HG02610 (cell line): ENCODE measurements at regions not wholly inside any gene's neighbourhood (a gene's known extent, or its start where the extent isn't known, plus 50 kb on each side); places are given as distances from the start of the nearest gene placed in this dataset.
"Not testable (repeated sequence)": the region's sequence is repeated elsewhere in the genome, so short reads cannot be mapped to it uniquely, and the experiment has no call there.

Experiments used
- ATAC-seq: cut with Tn5 transposase; IDR thresholded peaks from one replicate; pipeline ENCODE4 v1.9.1; 2021; ENCODE audit warnings: mild to moderate bottlenecking, moderate library complexity; ENCODE audit not compliant: unreplicated experiment

DNA sequence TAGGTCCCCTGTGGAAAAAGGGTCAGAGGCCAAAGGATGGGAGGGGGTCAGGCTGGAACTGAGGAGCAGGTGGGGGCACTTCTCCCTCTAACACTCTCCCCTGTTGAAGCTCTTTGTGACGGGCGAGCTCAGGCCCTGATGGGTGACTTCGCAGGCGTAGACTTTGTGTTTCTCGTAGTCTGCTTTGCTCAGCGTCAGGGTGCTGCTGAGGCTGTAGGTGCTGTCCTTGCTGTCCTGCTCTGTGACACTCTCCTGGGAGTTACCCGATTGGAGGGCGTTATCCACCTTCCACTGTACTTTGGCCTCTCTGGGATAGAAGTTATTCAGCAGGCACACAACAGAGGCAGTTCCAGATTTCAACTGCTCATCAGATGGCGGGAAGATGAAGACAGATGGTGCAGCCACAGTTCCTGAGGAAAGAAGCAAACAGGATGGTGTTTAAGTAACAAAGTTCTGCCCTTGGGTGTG, 165.8 kb downstream of the RPIA start:
- ATAC-seq, result no peak

DNA sequence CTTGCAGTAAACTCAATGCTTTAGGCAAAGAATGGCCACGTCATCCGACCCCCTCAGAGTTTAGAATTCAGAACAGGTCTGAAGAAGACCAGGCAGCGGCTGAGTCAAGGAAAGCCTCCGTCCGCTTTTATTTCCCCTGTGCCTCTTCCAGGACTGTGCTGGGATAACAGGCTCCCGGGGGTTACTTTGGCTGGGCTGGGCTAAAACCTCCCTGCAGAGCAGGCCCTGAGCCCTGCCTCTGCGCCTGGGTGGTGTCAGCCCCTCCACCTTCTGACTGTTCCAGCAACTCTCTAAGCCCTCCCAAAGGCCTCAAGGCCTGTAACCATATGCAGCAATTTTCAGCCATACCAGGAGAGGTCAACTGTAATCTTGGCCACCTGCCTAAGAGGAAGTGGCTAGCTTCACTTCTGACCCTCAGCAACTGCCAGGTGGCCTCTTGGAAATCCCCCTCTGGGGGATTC, 166.5 kb downstream of the RPIA start:
- peak; percentile 41 for ATAC-seq

DNA sequence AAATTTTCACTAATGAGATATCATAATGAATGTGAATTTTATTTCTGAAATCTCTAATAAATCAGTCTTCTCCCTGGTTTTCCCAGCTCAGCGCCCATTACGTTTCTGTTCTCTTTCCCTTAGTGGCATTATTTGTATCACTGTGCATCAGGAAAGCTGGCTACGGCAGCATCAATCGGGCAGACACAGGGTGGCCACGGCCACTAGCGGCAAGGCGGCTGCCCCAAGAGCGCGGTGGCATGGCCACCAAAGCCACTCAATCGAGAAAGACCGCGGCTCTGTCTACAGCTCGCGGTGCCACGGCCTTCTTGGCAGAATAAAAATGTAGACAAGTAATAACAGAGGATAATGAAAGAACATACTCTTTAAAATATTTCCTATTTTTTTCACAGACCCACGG, 168.0 kb downstream of the RPIA start:
- no peak for ATAC-seq

DNA sequence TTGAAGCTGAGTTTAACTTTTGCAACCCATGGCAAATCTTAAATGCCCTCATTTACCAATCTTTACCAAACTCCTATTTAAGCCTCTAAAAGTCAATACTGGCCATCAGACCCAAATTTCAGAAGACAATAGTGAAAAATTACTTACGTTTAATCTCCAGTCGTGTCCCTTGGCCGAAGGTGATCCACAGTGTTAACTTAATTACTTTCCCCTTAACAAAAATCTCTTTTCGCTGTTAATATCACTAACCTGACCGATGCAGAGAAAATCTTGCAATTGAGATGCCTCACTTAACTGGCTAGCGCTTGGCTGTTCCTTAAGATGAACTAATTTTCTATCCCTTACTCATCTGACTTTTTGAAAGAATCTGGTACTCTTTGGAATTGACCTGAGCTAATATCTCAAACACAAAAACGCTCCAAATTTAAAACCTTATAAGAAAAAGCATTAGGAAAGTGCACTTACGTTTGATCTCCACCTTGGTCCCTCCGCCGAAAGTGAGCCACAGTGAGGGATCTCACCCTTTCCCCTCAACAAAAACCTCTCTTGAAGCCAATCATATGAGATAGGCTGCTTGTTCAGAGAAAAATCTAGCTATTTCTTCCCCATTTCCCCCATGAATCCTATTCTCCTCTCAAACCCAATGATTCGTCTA, 169.1 kb downstream of the RPIA start:
- ATAC-seq, result no peak

DNA sequence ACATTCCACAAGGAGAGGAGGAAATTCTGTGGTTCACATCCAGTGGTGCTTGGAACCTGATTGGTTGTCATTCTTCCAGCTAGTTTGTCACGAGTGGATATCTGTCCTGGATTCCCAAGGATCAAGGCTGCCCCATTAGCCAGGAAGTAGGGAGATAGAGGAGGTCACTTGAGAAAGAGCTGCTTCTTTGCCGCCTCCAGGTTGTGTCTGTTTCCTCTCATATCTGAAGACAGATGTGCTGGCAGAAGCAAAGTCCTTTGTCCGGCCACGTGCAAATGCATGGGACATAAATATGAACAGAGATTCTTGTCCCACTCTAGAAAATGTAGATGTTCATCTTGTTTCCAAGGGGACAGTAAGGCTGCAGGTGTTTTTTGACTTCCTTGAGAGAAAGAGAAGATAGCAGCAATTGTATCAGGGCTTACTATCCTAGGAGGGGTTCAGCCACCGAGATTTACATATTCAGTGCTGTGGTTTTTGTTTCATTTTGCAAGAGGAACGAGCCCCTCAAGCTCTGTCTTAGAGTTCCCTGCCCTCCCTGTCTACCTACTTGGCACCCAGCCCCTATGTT, 174.4 kb downstream of the RPIA start:
- ATAC-seq, result peak; percentile 64

DNA sequence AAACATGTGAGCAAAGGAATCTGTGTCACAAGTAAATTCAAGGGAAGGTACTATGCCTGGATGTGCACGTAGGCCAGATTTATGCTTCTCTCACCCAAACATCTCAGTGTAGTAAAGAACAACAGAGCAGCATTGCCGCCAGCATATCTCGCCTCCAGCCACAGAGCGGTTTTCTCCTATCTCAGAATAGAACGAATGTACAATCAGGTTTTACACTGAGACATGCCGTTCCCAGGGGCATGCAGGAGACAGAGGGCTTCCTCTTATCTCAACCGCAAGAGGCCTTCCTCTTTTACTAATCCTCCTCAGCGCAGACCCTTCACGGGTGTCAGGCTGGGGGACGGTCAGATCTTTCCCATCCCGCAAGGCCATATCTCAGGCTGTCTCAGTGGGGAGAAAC, 175.3 kb downstream of the RPIA start:
- ATAC-seq, result no peak

DNA sequence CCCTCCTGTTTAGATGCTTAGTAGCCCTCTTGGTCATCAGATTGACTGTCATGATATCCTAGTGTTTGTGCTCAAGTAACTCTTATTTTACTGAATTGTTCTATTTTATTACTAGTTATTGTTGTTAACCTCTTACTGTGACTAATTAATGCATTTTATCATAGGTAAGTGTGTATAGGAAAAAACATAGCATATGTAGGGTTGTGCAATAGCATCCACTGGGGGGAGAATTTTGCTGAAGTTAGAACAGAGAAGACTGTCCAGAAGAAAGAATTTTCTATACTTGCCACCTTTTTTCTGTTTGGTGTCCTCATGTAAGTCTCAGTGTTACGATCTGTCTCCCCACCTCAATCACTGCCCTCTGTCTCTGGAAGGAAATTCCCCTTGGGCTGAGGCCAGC, 177.4 kb downstream of the RPIA start:
- ATAC-seq, result no peak

DNA sequence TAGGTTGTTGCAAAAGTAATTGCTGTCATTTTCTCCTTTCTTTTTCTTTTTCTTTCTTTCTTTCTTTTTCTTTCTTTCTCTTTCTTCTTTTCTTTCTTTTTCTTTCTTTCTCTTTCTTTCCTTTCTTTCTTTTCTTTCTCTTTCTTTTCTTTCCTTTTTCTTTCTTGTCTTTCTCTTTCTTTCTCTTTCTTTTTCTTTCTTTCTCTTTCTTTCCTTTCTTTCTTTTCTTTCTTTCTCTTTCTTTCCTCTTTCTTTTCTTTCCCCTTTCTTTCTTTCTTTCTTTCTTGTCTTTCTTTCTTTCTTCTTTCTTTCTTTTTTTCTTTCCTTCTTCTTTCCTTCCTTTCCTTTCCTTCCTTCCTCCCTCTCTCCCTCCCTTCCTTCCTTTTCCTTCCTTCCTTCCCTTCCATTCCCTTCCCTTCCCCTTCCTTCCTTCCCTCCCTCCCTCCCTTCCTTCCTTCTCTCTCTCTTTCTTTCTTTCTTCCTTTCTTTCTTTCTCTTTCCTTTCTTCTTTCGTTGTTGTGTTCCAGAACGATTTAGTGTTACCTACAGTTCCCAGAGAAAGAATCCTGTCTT, 178.9 kb downstream of the RPIA start:
- ATAC-seq, result no peak

DNA sequence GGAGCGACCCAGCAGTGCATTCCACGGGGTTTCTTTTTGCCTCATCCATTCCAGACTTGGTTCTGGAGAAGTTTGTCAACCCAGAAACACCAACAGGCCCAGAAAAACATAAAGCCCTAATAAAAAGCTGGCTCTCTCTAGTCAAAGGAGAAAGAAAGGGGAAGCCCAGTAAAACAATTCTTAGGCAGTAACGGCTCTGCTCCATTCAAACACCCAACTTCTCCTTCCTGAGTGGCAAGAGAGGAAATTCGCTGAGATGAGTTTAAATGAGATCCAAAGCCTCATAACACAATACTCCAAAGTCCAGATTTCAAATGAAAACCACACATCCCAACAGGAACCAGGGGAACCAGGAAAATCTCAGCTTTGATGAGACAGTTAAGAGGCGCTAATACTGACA, 179.9 kb downstream of the RPIA start:
- ATAC-seq, result no peak

DNA sequence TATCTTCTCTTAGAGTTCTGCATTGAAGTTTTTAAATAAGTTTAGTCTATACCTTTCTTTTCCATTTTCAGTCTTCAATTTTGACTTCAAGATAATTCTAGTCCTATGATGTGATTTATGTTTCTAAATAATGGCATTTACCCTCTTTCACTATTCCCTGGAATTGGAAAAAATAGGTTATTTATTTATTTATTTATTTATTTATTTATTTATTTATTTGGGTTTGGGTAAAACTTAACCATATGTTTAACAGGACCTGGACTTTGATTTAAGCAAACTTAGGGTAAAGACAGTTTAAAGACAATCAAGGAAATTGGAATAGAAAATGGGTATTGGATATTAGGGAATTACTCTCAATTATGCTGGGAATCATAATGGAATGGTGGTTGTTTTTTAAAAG, 182.1 kb downstream of the RPIA start:
- ATAC-seq, result no peak

DNA sequence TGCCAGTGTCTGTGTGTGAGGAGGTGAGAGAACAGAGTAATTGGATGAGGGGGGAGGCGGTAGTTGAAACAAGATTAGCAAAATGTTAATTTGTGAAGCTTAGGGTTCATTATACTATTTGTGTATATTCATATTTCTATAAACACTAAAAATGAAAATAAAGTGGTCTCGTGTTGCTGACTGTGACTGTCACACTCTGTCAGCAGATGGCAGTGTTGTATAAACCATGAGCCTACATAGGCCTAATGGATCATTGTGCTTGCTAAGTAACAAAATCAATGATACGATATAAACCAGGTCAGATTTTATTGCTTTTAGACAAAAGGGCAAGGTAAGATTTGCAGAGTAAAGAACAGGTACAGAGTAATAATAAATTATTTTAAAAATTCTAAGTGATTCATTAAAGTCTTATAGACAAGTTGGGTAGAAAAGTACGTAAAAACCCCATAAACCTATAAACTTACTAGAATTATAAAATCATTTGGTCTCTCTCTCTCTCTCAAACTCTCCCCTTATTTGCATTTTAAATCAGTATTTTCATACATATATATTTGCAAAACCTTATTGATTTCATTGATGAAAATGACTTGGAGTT, 182.7 kb downstream of the RPIA start:
- no peak for ATAC-seq

DNA sequence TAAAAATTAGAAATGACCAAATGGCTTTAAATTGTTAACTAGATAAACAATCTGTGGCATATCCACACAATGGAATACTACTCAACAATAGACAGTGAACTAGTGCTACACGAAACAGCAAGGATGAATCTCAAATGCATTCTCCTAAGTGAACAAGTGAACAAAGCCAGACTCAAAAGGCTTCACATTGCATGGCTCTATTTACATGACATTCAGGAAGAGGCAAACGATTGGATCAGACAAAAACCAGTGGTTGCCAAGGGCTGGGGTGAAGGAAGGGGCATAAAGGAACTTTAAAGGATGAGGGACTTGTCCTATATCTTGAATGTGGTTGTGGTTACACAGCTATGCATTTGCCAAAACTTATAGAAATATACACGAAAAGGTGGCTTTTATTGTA, 184.3 kb downstream of the RPIA start:
- ATAC-seq, result no peak

DNA sequence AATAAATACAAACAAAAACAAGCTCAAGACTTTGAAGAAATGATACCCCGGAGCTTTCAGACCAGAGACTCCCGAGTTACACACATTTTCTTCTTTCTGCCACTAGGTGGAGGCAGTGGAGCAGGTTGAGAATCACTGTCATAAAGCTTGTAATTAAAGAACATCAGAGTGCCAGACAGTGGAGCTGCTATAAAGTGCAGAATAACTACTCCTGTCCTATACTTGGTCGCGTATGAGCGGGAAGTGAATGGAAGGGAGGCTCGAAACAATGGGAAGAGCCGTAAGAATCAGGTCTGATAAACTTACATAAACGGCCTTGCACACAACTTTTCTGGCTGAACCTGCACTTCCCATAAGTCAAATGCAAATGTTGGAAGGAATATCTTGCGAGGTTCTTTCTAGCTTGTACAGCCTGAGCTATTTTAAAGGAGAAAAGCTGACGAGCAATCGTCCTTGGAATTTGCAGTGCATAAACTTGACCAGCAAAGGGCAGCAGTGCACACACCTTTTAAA, 189.0 kb downstream of the RPIA start:
- ATAC-seq, result peak; percentile 46

DNA sequence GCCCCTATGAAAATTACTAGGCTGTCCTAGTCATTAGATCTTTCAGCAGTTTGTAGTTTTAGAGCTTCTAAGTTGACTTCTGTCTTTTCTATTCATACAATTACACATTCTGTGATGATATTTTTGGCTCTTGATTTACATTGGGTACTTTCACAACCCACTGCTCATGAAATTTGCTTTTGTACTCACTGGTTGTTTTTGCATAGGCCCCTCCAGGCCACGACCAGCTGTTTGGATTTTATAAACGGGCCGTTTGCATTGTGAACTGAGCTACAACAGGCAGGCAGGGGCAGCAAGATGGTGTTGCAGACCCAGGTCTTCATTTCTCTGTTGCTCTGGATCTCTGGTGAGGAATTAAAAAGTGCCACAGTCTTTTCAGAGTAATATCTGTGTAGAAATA, 193.8 kb downstream of the RPIA start:
- ATAC-seq, result peak; percentile 76

DNA sequence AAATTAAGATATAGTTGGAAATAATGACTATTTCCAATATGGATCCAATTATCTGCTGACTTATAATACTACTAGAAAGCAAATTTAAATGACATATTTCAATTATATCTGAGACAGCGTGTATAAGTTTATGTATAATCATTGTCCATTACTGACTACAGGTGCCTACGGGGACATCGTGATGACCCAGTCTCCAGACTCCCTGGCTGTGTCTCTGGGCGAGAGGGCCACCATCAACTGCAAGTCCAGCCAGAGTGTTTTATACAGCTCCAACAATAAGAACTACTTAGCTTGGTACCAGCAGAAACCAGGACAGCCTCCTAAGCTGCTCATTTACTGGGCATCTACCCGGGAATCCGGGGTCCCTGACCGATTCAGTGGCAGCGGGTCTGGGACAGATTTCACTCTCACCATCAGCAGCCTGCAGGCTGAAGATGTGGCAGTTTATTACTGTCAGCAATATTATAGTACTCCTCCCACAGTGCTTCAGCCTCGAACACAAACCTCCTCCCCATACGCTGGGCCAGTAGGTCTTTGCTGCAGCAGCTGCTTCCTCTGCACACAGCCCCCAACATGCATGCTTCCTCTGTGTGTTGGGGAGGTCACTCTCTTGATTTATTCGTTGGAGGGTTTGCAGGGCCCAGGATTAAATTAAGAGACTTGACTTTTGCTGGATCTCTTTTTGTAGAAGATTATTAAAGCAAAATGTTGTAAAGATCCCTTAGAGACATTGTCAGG, 194.4 kb downstream of the RPIA start:
- ATAC-seq, result no peak

DNA sequence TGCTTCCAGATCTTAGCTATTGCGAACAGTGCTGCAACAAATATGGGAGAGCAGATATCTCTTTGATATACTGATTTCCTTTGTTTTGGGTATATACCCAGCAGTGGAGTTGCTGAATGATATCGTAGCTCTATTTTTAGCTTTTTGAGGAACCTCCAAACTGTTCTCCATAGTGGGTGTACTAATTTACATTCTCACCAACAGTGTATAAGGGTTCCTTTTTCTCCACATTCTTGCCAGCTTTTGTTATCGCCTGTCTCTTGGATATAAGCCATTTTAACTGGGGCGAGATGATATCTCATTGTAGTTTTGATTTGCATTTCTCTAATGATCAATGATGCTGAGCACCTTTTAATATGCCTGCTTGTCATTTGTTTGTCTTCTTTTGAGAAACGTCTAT, 196.0 kb downstream of the RPIA start:
- not testable (repeated sequence) for ATAC-seq

DNA sequence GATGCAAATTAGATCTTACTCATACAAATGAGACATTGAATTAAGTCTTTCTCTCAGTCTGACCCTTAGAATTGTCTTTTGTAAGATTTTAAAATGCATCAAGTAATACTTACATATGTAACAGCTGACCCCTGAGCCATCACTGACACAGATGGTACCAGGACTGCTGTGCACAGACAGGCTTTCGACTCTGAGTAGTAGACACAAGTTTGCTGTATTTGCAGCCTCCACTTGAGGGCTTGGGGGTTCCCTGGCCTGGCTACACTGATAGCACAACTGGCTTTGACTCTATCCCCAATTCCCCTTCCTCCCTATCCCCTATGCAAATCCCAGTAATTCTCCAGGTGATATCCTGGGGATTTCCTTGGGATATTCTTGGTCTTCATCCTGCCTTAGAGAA, 200.7 kb downstream of the RPIA start:
- no peak for ATAC-seq

DNA sequence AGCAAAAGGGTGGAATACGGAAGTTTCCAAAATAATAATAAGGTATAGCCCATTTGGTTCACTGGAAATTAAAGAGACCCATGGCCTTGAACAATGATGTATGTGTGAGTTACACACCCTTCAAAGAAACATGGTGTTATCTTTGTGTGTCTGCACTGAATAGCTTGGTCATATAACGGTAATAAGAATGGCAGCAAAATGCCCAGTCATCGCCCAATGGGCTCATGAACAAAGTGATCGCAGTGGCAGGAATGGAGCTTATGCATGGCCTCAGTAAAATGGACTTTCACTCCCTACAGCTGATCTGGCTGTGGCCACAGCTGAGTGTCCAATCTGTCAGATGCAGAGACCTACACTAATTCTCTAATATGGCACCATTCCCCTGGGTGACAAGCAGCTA, 201.3 kb downstream of the RPIA start:
- ATAC-seq, result no peak

DNA sequence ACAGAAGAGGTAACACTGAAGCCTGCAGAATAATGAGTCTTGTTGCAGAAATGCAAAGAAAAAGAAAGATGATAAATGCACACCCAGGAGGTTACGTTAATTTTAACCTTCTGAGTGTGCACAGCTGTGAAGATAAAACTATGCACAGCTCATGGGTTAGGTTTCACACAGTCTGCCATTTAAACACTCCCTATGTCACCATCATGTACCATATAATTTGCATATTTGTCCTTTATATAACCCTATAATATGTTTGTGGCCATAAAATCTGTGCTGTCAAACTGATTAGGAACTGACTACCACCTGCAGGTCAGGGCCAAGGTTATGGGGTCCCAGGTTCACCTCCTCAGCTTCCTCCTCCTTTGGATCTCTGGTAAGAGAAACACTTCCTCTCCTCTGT, 205.5 kb downstream of the RPIA start:
- no peak for ATAC-seq

DNA sequence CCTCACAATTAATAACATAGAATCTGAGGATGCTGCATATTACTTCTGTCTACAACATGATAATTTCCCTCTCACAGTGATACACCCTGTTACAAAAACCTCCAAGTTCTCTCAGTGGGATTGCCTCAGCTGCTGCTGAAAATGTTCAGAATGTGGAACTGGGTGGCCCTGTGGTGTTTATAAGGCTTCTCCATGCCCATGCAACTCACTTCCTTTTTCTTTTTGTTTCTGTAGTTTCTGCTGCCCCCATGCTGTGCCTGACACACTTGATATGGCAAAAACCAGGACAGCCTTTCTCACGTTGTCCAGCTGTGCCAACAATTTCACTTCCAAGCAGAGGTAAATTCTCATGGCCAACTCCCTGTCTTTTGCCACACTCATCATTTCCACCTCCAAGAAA, 206.2 kb downstream of the RPIA start:
- ATAC-seq, result no peak

DNA sequence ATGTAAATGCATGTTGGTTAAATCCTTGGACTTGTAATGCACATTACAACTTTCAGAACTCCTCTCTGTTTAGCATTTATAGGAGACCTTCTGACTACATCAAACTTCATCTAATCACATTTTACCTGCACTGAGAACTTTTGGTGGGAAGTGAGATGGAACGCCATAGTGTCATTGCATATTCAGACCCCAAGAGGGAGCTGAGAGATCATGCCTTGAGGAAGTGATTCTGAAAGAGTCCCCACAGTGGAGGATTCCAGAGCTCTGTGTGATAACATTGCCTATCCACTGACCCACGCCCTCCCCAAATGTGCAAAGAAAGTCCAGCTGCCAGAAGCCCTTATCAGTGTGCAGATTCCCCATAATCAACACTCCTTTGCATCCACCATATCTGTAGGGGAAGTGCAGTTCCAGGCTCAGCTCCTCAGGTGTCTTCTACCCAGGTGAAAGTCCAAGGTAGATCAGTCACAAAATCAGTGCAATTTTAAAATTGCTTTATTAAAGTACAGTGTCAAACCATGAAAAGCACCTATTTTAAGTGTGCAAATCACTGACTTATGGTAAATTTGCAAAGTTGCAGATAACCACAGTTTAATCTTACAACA, 212.4 kb downstream of the RPIA start:
- ATAC-seq, result no peak
